Activated naive CD4-positive, alpha-beta T cell treated with anti-CD3 and anti-CD28 coated beads, Interleukin-2, amount 10 ng/mL, durations not matched to agents 7 days and 5 days (primary cell): ENCODE measurements at regions not wholly inside any gene's neighbourhood (a gene's known extent, or its start where the extent isn't known, plus 50 kb on each side); places are given as distances from the start of the nearest gene placed in this dataset.

Source experiments
- CTCF ChIA-PET: fragments of 350-600 bp; sonication (Branson Sonifier 250); formaldehyde crosslinking; loops from one replicate; lab custom pipeline; 2021; ENCODE audit warnings: antibody characterized with exemption; lab: Charles Lee
- DNase-seq: peaks from one replicate; pipeline ENCODE4 v3.0.0-alpha.2; 2020
- H3K27ac Mint-ChIP-seq: one replicate; pipeline ENCODE4 v1.8.0; 2021; ENCODE audit warnings: mild to moderate bottlenecking, moderate library complexity, mixed read lengths
- H3K27me3 Mint-ChIP-seq: one replicate; pipeline ENCODE4 v1.8.0; 2021; ENCODE audit warnings: mild to moderate bottlenecking, mixed read lengths
- H3K36me3 Mint-ChIP-seq: one replicate; pipeline ENCODE4 v1.8.0; 2021; ENCODE audit warnings: mixed read lengths
- H3K4me1 Mint-ChIP-seq: one replicate; pipeline ENCODE4 v1.8.0; 2021; ENCODE audit warnings: mixed read lengths
- H3K4me3 Mint-ChIP-seq: one replicate; pipeline ENCODE4 v1.8.0; 2021; ENCODE audit warnings: mild to moderate bottlenecking, moderate library complexity, mixed read lengths
- H3K9me3 Mint-ChIP-seq: one replicate; pipeline ENCODE4 v1.8.0; 2021; ENCODE audit warnings: mixed read lengths

GRCh38 chr3:70409018-70409417 lies 96.6 kb upstream of the MDFIC2 start:
- no peaks in the 10 kb centered on the region for H3K4me1 Mint-ChIP-seq
- CTCF ChIA-PET, result no interaction called here
- H3K36me3 Mint-ChIP-seq, result no peaks in the 10 kb centered on the region
- H3K9me3 Mint-ChIP-seq, result no peaks in the 10 kb centered on the region
- DNase-seq, result no peak
- H3K4me3 Mint-ChIP-seq, result no peak overlapping the region
- H3K27ac Mint-ChIP-seq, result no peak overlapping the region
- no peaks in the 10 kb centered on the region for H3K27me3 Mint-ChIP-seq

GRCh38 chr3:70400194-70400593 lies 87.8 kb upstream of the MDFIC2 start:
- no peak for DNase-seq
- H3K36me3 Mint-ChIP-seq, result no peaks in the 10 kb centered on the region
- H3K4me3 Mint-ChIP-seq, result no peak overlapping the region
- no peaks in the 10 kb centered on the region for H3K4me1 Mint-ChIP-seq
- H3K9me3 Mint-ChIP-seq, result no peaks in the 10 kb centered on the region
- CTCF ChIA-PET, result no interaction called here
- H3K27ac Mint-ChIP-seq, result no peak overlapping the region
- no peaks in the 10 kb centered on the region for H3K27me3 Mint-ChIP-seq

DNA sequence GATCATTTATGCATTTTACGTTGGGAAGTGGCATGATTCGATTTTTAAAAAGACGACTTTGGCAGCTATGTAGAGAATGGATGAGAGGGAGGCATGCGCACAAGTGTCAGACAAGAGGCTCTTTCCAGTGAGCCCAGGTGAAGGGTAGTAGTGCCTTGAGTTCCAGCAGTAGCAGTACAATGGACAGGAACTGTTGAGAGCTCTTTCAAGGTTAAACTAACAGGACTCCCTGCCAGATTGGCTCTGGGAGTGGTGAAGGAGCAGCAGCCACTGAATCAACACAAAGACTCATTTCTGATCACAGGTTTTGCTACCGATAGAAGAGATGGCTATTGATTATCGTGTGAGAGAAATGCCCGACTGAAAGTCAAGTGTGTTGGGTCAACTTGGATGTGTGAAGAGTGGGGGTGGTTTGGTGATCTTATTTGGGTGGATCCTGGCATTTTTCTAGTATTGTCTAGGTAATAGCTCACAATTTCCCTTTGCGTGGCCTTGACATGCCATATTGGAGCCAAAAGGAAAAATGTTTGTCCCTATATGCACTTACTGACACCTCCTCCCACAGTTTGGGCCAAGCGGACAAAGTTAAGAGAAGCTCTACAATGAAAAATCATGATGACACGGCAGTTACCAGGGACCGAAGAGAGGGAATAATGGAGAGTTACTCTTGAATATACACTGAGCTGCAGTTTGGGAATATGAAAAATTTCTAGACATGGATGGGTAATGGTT lies 81.6 kb upstream of the MDFIC2 start:
- H3K9me3 Mint-ChIP-seq, result no peaks in the 10 kb centered on the region
- H3K27me3 Mint-ChIP-seq, result no peaks in the 10 kb centered on the region
- H3K4me3 Mint-ChIP-seq, result no peak overlapping the region
- H3K36me3 Mint-ChIP-seq, result no peaks in the 10 kb centered on the region
- no peak for DNase-seq
- CTCF ChIA-PET, result no interaction called here
- no peaks in the 10 kb centered on the region for H3K4me1 Mint-ChIP-seq
- no peak overlapping the region for H3K27ac Mint-ChIP-seq

- Mint-ChIP-seq H3K27ac (no peak overlapping the region), H3K27me3 (no peaks in the 10 kb centered on the region)
Measured at GRCh38 chr3:70392227-70392626, 79.8 kb upstream of the MDFIC2 start.

GRCh38 chr3:70387889-70388288 lies 75.5 kb upstream of the MDFIC2 start:
- Mint-ChIP-seq H3K27ac (no peak overlapping the region), H3K4me3 (no peak overlapping the region), H3K9me3 (no peaks in the 10 kb centered on the region), H3K4me1 (no peaks in the 10 kb centered on the region), H3K27me3 (no peaks in the 10 kb centered on the region), H3K36me3 (no peaks in the 10 kb centered on the region)
- CTCF ChIA-PET, result no interaction called here
- DNase-seq, result no peak

More at GRCh38 chr3:70392227-70392626, 79.8 kb upstream of the MDFIC2 start:
- no peak for DNase-seq
- Mint-ChIP-seq H3K4me3 (no peak overlapping the region), H3K4me1 (no peaks in the 10 kb centered on the region), H3K36me3 (no peaks in the 10 kb centered on the region), H3K9me3 (no peaks in the 10 kb centered on the region)
- CTCF ChIA-PET, result no interaction called here

DNA sequence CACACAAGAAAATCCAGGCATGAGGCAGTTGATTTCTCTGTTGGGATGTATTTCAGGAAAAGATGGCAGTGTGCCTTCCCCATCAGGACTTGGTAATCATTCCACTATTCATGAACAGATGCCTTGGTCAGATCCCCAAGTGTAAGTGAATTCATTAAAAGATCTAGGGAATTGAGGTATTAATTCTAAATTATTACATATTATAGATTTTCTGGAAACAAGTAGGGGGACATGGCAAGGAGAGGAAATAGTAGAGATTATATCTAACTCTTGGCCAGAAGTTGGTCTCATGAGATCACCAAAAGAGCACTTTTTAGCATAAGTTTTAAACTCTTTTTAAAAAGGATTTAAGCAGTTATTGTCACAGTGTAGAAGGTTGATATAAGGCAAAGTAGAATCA lies 74.4 kb upstream of the MDFIC2 start:
- Mint-ChIP-seq H3K36me3 (no peaks in the 10 kb centered on the region), H3K9me3 (no peaks in the 10 kb centered on the region), H3K4me1 (no peaks in the 10 kb centered on the region), H3K4me3 (no peak overlapping the region), H3K27me3 (no peaks in the 10 kb centered on the region), H3K27ac (no peak overlapping the region)
- no peak for DNase-seq
- CTCF ChIA-PET, result no interaction called here

- Mint-ChIP-seq H3K27me3 (no peaks in the 10 kb centered on the region), H3K9me3 (no peaks in the 10 kb centered on the region), H3K27ac (no peak overlapping the region), H3K4me3 (no peak overlapping the region), H3K36me3 (no peaks in the 10 kb centered on the region), H3K4me1 (no peaks in the 10 kb centered on the region)
- no peak for DNase-seq
- CTCF ChIA-PET, result no interaction called here
Measured at GRCh38 chr3:70386043-70386442, 73.6 kb upstream of the MDFIC2 start.

DNA sequence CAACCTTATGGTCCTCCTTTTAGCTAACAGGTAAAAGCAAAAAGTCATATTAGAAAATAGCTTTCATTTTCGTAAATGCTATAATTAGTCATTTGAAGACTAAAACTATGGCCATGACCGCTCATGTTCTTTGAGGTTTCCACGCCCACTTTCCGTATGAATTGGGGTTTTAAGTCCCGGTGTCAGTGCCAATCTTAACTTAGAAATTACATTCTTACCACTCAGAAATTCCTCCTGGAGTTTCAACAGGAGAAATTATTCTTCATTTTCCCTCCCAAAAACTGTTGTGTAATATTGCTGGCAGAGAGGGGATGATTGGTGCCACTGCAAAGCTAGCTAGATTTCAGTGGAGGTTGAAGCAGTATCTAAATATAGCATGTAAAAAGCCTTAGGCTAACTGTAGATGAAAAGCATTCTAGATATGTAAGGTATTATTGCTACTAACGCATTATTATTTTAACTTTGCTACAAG lies 71.0 kb upstream of the MDFIC2 start:
- Mint-ChIP-seq H3K4me1 (no peaks in the 10 kb centered on the region), H3K9me3 (no peaks in the 10 kb centered on the region), H3K4me3 (no peak overlapping the region), H3K27me3 (no peaks in the 10 kb centered on the region), H3K27ac (no peak overlapping the region), H3K36me3 (no peaks in the 10 kb centered on the region)
- CTCF ChIA-PET, result no interaction called here
- DNase-seq, result no peak

DNA sequence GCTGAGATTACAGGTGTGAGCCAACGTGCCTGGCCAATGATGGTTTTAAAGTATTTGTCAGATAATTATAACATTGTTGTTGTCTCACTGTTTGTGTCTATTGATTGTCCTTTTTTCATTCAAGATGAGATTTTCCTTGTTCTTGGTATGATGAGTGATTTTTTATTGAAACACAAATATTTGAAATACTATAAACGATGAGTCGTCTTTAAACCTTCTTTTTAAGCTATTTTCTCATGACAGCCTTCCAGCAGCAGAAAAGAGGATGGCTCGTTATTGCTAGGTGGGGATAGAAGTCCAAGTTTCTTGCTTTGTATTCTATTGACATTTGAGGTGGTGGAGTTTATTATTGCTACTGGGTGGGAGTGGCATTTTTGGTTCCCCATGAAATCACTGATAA lies 61.7 kb upstream of the MDFIC2 start:
- DNase-seq, result no peak
- no peaks in the 10 kb centered on the region for H3K4me1 Mint-ChIP-seq
- no peaks in the 10 kb centered on the region for H3K27me3 Mint-ChIP-seq
- H3K27ac Mint-ChIP-seq, result no peak overlapping the region
- H3K9me3 Mint-ChIP-seq, result no peaks in the 10 kb centered on the region
- H3K4me3 Mint-ChIP-seq, result no peak overlapping the region
- CTCF ChIA-PET, result no interaction called here
- no peaks in the 10 kb centered on the region for H3K36me3 Mint-ChIP-seq
